MM.1S (cell line): ENCODE measurements at regions not wholly inside any gene's neighbourhood (a gene's known extent, or its start where the extent isn't known, plus 50 kb on each side); places are given as distances from the start of the nearest gene placed in this dataset.

ENCODE experiments used
- DNase-seq: peaks from one replicate; pipeline ENCODE4 v3.0.0-alpha.2; 2015
- H2AFZ ChIP-seq: fragments of 300-600 bp; sonication (generic); 2 replicates; pipeline ENCODE4 v1.6.0; 2016; ENCODE audit warnings: antibody characterized with exemption, low read length
- H3F3A ChIP-seq: fragments of 300-600 bp; sonication (generic); 2 replicates; pipeline ENCODE4 v1.6.1; 2016; ENCODE audit warnings: mild to moderate bottlenecking, antibody characterized with exemption, low read length, moderate library complexity, mixed read lengths; ENCODE audit not compliant: insufficient read depth
- H3K27ac ChIP-seq: fragments of 300-600 bp; sonication (generic); 2 replicates; pipeline ENCODE4 v1.5.1; 2016; ENCODE audit warnings: mild to moderate bottlenecking, low read length
- H3K27me3 ChIP-seq: fragments of 300-600 bp; sonication (generic); replicated peaks from 2 replicates; pipeline ENCODE4 v1.6.0; 2016; ENCODE audit warnings: low read length; ENCODE audit not compliant: insufficient read depth
- H3K36me3 ChIP-seq: fragments of 300-600 bp; sonication (generic); replicated peaks from 2 replicates; pipeline ENCODE4 v1.6.1; 2016; ENCODE audit warnings: mild to moderate bottlenecking, low read length, mixed read lengths; ENCODE audit not compliant: insufficient read depth
- H3K4me1 ChIP-seq: fragments of 300-600 bp; sonication (generic); 2 replicates; pipeline ENCODE4 v1.6.1; 2016; ENCODE audit warnings: low read length, mixed read lengths
- H3K4me2 ChIP-seq: fragments of 300-600 bp; sonication (generic); 2 replicates; pipeline ENCODE4 v1.6.0; 2016; ENCODE audit warnings: low read depth, low read length
- H3K4me3 ChIP-seq: fragments of 300-600 bp; sonication (generic); 2 replicates; pipeline ENCODE4 v1.5.1; 2016; ENCODE audit warnings: low read length, mixed read lengths
- H3K79me2 ChIP-seq: fragments of 300-600 bp; sonication (generic); 2 replicates; pipeline ENCODE4 v1.6.1; 2016; ENCODE audit warnings: mixed run types, low read length, mixed read lengths
- H3K9ac ChIP-seq: fragments of 300-600 bp; sonication (generic); 2 replicates; pipeline ENCODE4 v1.6.1; 2016; ENCODE audit warnings: low read length, mixed read lengths
- H3K9me2 ChIP-seq: fragments of 300-600 bp; sonication (generic); replicated peaks from 2 replicates; pipeline ENCODE4 v1.6.1; 2016; ENCODE audit warnings: mild to moderate bottlenecking, low read length, mixed read lengths; ENCODE audit not compliant: insufficient read depth
- H3K9me3 ChIP-seq: fragments of 300-600 bp; sonication (generic); replicated peaks from 2 replicates; pipeline ENCODE4 v1.6.1; 2016; ENCODE audit warnings: mild to moderate bottlenecking, low read length, mixed read lengths; ENCODE audit not compliant: insufficient read depth
- H4K20me1 ChIP-seq: fragments of 300-600 bp; sonication (generic); 2 replicates; pipeline ENCODE4 v1.6.1; 2016; ENCODE audit warnings: mild to moderate bottlenecking, low read length, moderate library complexity, mixed read lengths; ENCODE audit not compliant: insufficient read depth
- CTCF ChIP-seq: fragments of 300-600 bp; sonication (generic); IDR thresholded peaks from 2 replicates; pipeline ENCODE4 v1.5.1; 2016; ENCODE audit warnings: antibody characterized with exemption, low read length, mixed read lengths
- EZH2 ChIP-seq: fragments of 300-600 bp; sonication (generic); optimal IDR thresholded peaks from 2 replicates; pipeline ENCODE3; 2017; ENCODE audit warnings: low read depth, mild to moderate bottlenecking, antibody characterized with exemption, low read length, mixed read lengths
- EZH2phosphoT487 ChIP-seq: fragments of 300-600 bp; sonication (generic); IDR thresholded peaks from 2 replicates; pipeline ENCODE4 v1.6.1; 2018; ENCODE audit warnings: antibody characterized with exemption, low read length

- no peaks in the 10 kb centered on the region for H4K20me1 ChIP-seq
- no peak for DNase-seq
- H3K9ac ChIP-seq: no peak overlapping the region
- no peaks in the 10 kb centered on the region for H3K4me1 ChIP-seq
- no peaks in the 10 kb centered on the region for H3K79me2 ChIP-seq
- no peaks in the 10 kb centered on the region for H3K9me2 ChIP-seq
- no peaks in the 10 kb centered on the region for H3K9me3 ChIP-seq
- no peak overlapping the region for H3K27ac ChIP-seq
- no peaks in the 10 kb centered on the region for H3K36me3 ChIP-seq
- no peak overlapping the region for H2AFZ ChIP-seq
- H3K4me2 ChIP-seq: no peak overlapping the region
- no peak overlapping the region for H3K4me3 ChIP-seq
- no peaks in the 10 kb centered on the region for H3F3A ChIP-seq
- no peak for TF ChIP-seq EZH2phosphoT487
- TF ChIP-seq CTCF: no peak
- TF ChIP-seq EZH2: no peak
- H3K27me3 ChIP-seq: no peaks in the 10 kb centered on the region
Observed at GRCh38 chr12:63508543-63508942, 159.8 kb downstream of the DPY19L2 start.

GRCh38 chr12:63499567-63499966, 168.7 kb downstream of the DPY19L2 start:
- no peaks in the 10 kb centered on the region for H4K20me1 ChIP-seq

GRCh38 chr12:63498239-63498638, 170.1 kb downstream of the DPY19L2 start:
- Histone ChIP-seq H3K4me3 (no peak overlapping the region), H3K9me2 (no peaks in the 10 kb centered on the region), H3K27ac (no peak overlapping the region), H2AFZ (no peak overlapping the region), H3K79me2 (no peaks in the 10 kb centered on the region), H3K36me3 (no peaks in the 10 kb centered on the region), H3K9ac (no peak overlapping the region), H3K4me1 (0 out of 2 replicates have a peak, but pooled peaks cover 6% of the 10 kb centered on the region), H4K20me1 (no peaks in the 10 kb centered on the region), H3F3A (no peaks in the 10 kb centered on the region), H3K27me3 (no peaks in the 10 kb centered on the region), H3K4me2 (no peak overlapping the region), H3K9me3 (no peaks in the 10 kb centered on the region)
- TF ChIP-seq EZH2 (no peak), EZH2phosphoT487 (no peak), CTCF (no peak)
- DNase-seq: no peak

More at GRCh38 chr12:63499567-63499966, 168.7 kb downstream of the DPY19L2 start:
- H3K9ac ChIP-seq: no peak overlapping the region
- H3K79me2 ChIP-seq: no peaks in the 10 kb centered on the region
- no peaks in the 10 kb centered on the region for H3K36me3 ChIP-seq
- H3K4me1 ChIP-seq: no peaks in the 10 kb centered on the region
- no peak overlapping the region for H2AFZ ChIP-seq
- no peak for TF ChIP-seq EZH2
- no peak for TF ChIP-seq CTCF
- no peak for TF ChIP-seq EZH2phosphoT487
- H3K4me2 ChIP-seq: no peak overlapping the region
- no peaks in the 10 kb centered on the region for H3K27me3 ChIP-seq
- DNase-seq: no peak
- H3K27ac ChIP-seq: no peak overlapping the region
- H3K9me3 ChIP-seq: no peaks in the 10 kb centered on the region
- H3F3A ChIP-seq: no peaks in the 10 kb centered on the region
- H3K9me2 ChIP-seq: no peaks in the 10 kb centered on the region
- H3K4me3 ChIP-seq: no peak overlapping the region
